ENCODE measurements at regions not wholly inside any gene's neighbourhood (a gene's known extent, or its start where the extent isn't known, plus 50 kb on each side); places are given as distances from the start of the nearest gene placed in this dataset.

DNA sequence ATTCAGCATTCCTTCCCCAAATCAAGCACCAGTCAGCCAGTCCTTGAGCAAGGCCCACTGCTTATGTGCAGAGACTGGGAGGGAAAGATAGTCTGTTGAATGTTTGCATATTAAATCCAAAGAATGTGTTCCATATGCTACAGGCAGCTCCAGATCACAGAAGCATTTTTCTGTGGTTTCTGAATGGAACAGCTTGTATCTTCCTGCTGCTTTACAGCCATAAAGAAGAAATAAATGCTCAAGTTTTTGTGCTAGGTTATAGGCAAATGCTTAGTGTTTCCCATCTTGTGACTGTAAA lies 310.3 kb downstream of the TRIM36 start:
- Mint-ChIP-seq H3K27ac (no peak overlapping the region), H3K4me3 (no peak overlapping the region), H3K27me3 (ENCODE audit: low read depth in 3 of 3) (peaks cover 0 to 3% (median 2%) of the 10 kb centered on the region in 3 donors), H3K9me3 (peaks cover 3 to 15% (median 7%) of the 10 kb centered on the region in 7 donors), H3K4me1 (peaks cover 30% of the 10 kb centered on the region), H3K36me3 (no peaks in the 10 kb centered on the region)
- H3K4me2 ChIP-seq (replicated peaks; ENCODE audit: extremely low read depth, low read length, poor library complexity, severe bottlenecking): no peak overlapping the region
- peaks cover 21% of the 10 kb centered on the region in 2 donors for H3K4me1 ChIP-seq (ENCODE audit: control insufficient read depth in 1 of 2, insufficient read depth in 2 of 2, low read length in 2 of 2)
- H3K36me3 ChIP-seq (replicated peaks in 1 of 2; ENCODE audit: control insufficient read depth in 1 of 2, insufficient read depth in 2 of 2, low read length in 2 of 2): no peaks in the 10 kb centered on the region
- no peaks in the 10 kb centered on the region for H3K27me3 ChIP-seq (ENCODE audit: control insufficient read depth in 2 of 2, insufficient read depth in 2 of 2, low read length in 2 of 2)
- TF ChIP-seq CTCF (IDR thresholded peaks at IDR 0.05): no peak
- H3K79me2 ChIP-seq (ENCODE audit: insufficient read depth, low read length): no peaks in the 10 kb centered on the region
- H3K9me3 ChIP-seq (replicated peaks in 1 of 2; ENCODE audit: control insufficient read depth in 1 of 2, insufficient read depth in 1 of 2, low read length in 2 of 2): peaks cover 3 to 4% of the 10 kb centered on the region in 2 donors
- no peak for DNase-seq
- no peaks in the 10 kb centered on the region for H4K20me1 ChIP-seq (ENCODE audit: insufficient read depth, low read length)
- intact Hi-C loops (cut with micrococcal nuclease): no loop called here
- H3K27ac ChIP-seq (ENCODE audit: low read depth in 1 of 2, low read length in 2 of 2): no peak overlapping the region
- H3K4me3 ChIP-seq (replicated peaks in 1 of 3; ENCODE audit: low read depth in 2 of 3, low read length in 3 of 3): no peak overlapping the region
- H3K9ac ChIP-seq (ENCODE audit: insufficient read depth, low read length, poor library complexity, severe bottlenecking): no peak overlapping the region
- no peak overlapping the region for H2AFZ ChIP-seq (ENCODE audit: insufficient read depth, low read depth, low read length, poor library complexity, severe bottlenecking)

DNA sequence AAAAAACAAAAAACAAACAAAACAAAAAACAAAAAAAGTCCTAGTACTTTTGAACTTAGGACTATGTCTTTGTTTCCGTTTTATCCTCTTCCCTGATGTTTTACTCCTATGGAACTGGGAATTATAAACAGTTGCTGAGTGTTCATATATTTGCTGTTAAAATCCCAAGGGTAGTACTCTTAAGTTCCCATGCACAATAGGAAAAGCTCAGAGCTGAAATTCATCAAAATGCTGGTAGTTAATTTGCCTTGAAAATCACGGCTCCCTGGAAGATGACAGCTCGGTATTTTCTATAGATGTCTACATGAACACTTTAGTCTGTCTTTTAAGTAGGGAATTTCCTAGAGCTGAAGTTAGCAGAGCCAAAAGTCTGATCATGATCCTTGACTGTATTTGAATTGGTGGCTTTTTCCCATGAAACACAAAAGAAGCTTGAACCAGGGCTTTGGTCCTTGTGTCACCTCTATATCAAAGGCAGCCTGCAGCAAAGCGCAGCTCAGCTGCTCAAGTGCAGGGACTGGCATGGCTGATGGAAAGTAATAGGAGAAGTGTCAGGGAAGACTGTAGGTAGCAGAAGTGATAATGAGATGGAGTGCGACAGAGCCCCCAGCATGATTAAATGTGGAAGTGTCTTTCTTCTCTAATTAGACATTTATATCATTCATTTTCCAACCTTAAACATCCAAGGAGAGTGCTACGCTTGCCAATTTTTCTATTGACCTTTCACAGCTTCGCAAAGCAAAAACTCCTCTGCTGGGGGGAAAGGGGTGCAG lies 310.9 kb downstream of the TRIM36 start:
- intact Hi-C loops (cut with micrococcal nuclease): no loop called here
- Histone ChIP-seq H2AFZ (ENCODE audit: insufficient read depth, low read depth, low read length, poor library complexity, severe bottlenecking) (peak overlapping the region; percentile 69), H3K9me3 (replicated peaks in 1 of 2; ENCODE audit: control insufficient read depth in 1 of 2, insufficient read depth in 1 of 2, low read length in 2 of 2) (no peaks in the 10 kb centered on the region), H3K79me2 (ENCODE audit: insufficient read depth, low read length) (no peaks in the 10 kb centered on the region), H3K4me1 (ENCODE audit: control insufficient read depth in 1 of 2, insufficient read depth in 2 of 2, low read length in 2 of 2) (peaks cover 21% of the 10 kb centered on the region in 2 donors), H4K20me1 (ENCODE audit: insufficient read depth, low read length) (no peaks in the 10 kb centered on the region), H3K4me3 (replicated peaks in 1 of 3; ENCODE audit: low read depth in 2 of 3, low read length in 3 of 3) (peak overlapping the region in 1 of 3 experiments; percentile 66), H3K9ac (ENCODE audit: insufficient read depth, low read length, poor library complexity, severe bottlenecking) (no peak overlapping the region), H3K27me3 (ENCODE audit: control insufficient read depth in 2 of 2, insufficient read depth in 2 of 2, low read length in 2 of 2) (no peaks in the 10 kb centered on the region), H3K27ac (ENCODE audit: low read depth in 1 of 2, low read length in 2 of 2) (no peak overlapping the region), H3K36me3 (replicated peaks in 1 of 2; ENCODE audit: control insufficient read depth in 1 of 2, insufficient read depth in 2 of 2, low read length in 2 of 2) (no peaks in the 10 kb centered on the region), H3K4me2 (replicated peaks; ENCODE audit: extremely low read depth, low read length, poor library complexity, severe bottlenecking) (peak overlapping the region; percentile 63)
- Mint-ChIP-seq H3K9me3 (peaks cover 2 to 15% (median 3%) of the 10 kb centered on the region in 7 donors), H3K36me3 (no peaks in the 10 kb centered on the region), H3K4me1 (peaks cover 30% of the 10 kb centered on the region), H3K4me3 (no peak overlapping the region), H3K27me3 (ENCODE audit: low read depth in 3 of 3) (peaks cover 0 to 3% (median 2%) of the 10 kb centered on the region in 3 donors), H3K27ac (peak overlapping the region in 1 of 7 donors; percentile 4)
- no CpG with 5 or more reads among the region's 7 CpGs for WGBS (ENCODE audit: insufficient coverage)
- TF ChIP-seq CTCF (IDR thresholded peaks at IDR 0.05): no peak
- DNase-seq: no peak
